ENCODE measurements at regions not wholly inside any gene's neighbourhood (a gene's known extent, or its start where the extent isn't known, plus 50 kb on each side); places are given as distances from the start of the nearest gene placed in this dataset.
"Not testable (repeated sequence)": the region's sequence is repeated elsewhere in the genome, so short reads cannot be mapped to it uniquely, and the experiment has no call there.

DNA sequence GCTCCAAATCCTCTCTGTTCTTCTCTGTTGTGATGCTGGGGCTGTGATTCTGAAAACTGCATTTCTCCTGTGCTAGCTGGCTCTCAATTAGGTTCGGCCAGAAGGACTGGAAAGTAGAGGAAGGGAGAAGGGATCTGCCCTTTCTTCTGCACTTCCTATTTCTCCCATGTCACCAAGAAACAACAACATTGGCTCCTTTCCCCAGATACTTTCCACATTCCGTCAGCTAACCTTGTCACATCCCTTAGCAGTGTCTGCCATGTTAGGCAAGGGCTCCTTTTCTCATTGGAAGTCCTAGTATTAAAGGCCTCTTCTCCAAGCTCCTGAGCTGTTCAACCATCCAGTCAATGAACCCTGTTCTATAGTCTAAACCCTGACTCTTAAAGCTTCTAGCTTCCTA lies 171.1 kb downstream of the ZNF621 start:
- H3K4me1 ChIP-seq (ENCODE audit: low read depth, poor library complexity, severe bottlenecking) = no peaks in the 10 kb centered on the region
- H4K20me1 ChIP-seq (ENCODE audit: insufficient read depth) = no peaks in the 10 kb centered on the region
- no peak overlapping the region for H2AFZ ChIP-seq (ENCODE audit: low read depth)
- no peak overlapping the region for H3K4me3 ChIP-seq (IDR thresholded peaks at IDR 0.05; ENCODE audit: insufficient read depth, low read depth, low read length)
- no peaks in the 10 kb centered on the region for H3K36me3 ChIP-seq (ENCODE audit: insufficient read depth)
- H3K27me3 ChIP-seq (ENCODE audit: insufficient read depth, low read depth) = no peaks in the 10 kb centered on the region
- TF ChIP-seq, protein P1, sequence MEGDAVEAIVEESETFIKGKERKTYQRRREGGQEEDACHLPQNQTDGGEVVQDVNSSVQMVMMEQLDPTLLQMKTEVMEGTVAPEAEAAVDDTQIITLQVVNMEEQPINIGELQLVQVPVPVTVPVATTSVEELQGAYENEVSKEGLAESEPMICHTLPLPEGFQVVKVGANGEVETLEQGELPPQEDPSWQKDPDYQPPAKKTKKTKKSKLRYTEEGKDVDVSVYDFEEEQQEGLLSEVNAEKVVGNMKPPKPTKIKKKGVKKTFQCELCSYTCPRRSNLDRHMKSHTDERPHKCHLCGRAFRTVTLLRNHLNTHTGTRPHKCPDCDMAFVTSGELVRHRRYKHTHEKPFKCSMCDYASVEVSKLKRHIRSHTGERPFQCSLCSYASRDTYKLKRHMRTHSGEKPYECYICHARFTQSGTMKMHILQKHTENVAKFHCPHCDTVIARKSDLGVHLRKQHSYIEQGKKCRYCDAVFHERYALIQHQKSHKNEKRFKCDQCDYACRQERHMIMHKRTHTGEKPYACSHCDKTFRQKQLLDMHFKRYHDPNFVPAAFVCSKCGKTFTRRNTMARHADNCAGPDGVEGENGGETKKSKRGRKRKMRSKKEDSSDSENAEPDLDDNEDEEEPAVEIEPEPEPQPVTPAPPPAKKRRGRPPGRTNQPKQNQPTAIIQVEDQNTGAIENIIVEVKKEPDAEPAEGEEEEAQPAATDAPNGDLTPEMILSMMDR (conservative IDR thresholded peaks at IDR 0.05; ENCODE audit: low read depth, low read length) = no peak
- H3K79me2 ChIP-seq (ENCODE audit: insufficient read depth, low read depth) = no peaks in the 10 kb centered on the region
- no peak overlapping the region for H3K27ac ChIP-seq
- H3K4me2 ChIP-seq = no peak overlapping the region
- H3K9ac ChIP-seq = no peak overlapping the region

DNA sequence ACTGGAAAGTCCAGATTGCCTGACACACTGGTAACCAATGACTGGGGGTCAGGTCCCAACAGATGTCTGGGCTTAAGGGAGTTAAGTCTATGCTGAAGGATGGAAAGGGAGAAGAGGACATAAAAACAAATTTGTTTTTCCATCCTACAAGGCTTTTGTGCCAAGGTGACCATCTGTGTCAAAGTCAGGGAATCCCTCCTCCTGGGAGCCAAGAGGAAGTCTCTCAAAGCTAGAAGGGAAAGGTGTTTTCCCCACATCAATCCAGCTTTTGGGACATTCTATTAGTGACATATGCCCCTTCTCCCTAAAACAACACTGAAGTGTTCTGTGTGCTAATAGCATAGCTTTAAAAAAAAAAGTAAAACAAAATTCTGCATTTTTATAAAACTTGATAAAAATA lies 173.9 kb downstream of the ZNF621 start:
- H3K27me3 ChIP-seq (ENCODE audit: insufficient read depth, low read depth); H3K79me2 ChIP-seq (ENCODE audit: insufficient read depth, low read depth); H3K4me3 ChIP-seq (IDR thresholded peaks at IDR 0.05; ENCODE audit: insufficient read depth, low read depth, low read length); H3K36me3 ChIP-seq (ENCODE audit: insufficient read depth); H3K4me2 ChIP-seq; H3K27ac ChIP-seq; H2AFZ ChIP-seq (ENCODE audit: low read depth); H4K20me1 ChIP-seq (ENCODE audit: insufficient read depth); H3K4me1 ChIP-seq (ENCODE audit: low read depth, poor library complexity, severe bottlenecking); H3K9ac ChIP-seq: not testable (repeated sequence)

DNA sequence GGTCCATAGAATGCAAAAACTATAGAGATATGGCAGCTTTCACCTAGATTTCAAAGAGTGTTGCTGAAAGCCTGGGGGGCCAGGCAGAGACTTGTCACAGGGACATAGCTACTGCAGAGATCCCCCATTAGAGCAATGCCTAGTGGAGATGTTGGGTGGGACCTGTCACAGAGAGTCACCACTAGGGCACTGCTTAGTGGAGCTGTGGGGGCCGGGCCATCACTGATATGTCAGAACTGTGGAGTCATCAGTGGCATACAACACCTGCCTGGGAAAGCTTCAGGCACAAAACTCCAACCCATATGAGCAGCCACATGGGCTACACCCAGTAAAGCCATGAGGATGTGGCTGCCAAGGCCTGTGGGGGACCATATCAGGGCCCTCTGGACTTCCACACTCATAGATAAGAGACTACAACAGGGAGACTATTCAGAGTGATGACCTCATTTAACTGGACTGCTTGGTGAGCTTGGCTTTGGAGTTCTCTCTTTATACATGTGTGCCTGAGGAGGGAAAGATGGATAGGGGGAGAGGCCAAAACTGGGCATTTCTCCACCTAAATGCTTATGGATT lies 176.3 kb downstream of the ZNF621 start:
- no peaks in the 10 kb centered on the region for H3K4me1 ChIP-seq (ENCODE audit: low read depth, poor library complexity, severe bottlenecking)
- no peak overlapping the region for H3K4me2 ChIP-seq
- H3K4me3 ChIP-seq (IDR thresholded peaks at IDR 0.05; ENCODE audit: insufficient read depth, low read depth, low read length) = no peak overlapping the region
- no peaks in the 10 kb centered on the region for H4K20me1 ChIP-seq (ENCODE audit: insufficient read depth)
- H3K27ac ChIP-seq = no peak overlapping the region
- no peak overlapping the region for H2AFZ ChIP-seq (ENCODE audit: low read depth)
- no peaks in the 10 kb centered on the region for H3K79me2 ChIP-seq (ENCODE audit: insufficient read depth, low read depth)
- TF ChIP-seq, protein P1 (conservative IDR thresholded peaks at IDR 0.05; ENCODE audit: low read depth, low read length) = no peak
- no peaks in the 10 kb centered on the region for H3K36me3 ChIP-seq (ENCODE audit: insufficient read depth)
- H3K9ac ChIP-seq = no peak overlapping the region
- no peaks in the 10 kb centered on the region for H3K27me3 ChIP-seq (ENCODE audit: insufficient read depth, low read depth)

DNA sequence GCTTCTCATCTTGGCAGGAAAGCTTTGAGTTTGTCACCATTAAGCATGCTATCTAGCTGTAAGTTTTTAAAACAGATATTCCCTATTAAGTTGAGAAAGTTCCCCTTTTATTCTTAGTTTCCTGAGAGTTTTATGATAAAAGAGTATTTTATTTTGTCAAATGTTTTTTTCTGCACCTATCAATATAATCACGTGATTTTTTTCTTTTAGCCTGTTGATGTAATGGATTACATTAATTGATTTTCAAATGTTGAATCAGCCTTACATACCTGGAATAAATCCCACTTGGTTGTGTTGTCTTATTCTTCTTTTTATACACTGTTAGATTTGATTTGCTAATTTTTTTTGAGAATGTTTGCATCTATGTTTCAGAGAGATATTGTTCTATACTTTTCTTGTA lies 179.5 kb downstream of the ZNF621 start:
- Histone ChIP-seq H3K27me3 (ENCODE audit: insufficient read depth, low read depth) (no peaks in the 10 kb centered on the region), H3K4me3 (IDR thresholded peaks at IDR 0.05; ENCODE audit: insufficient read depth, low read depth, low read length) (no peak overlapping the region), H3K4me1 (ENCODE audit: low read depth, poor library complexity, severe bottlenecking) (no peaks in the 10 kb centered on the region), H3K9ac (no peak overlapping the region), H3K4me2 (no peak overlapping the region), H2AFZ (ENCODE audit: low read depth) (no peak overlapping the region), H4K20me1 (ENCODE audit: insufficient read depth) (no peaks in the 10 kb centered on the region), H3K27ac (no peak overlapping the region), H3K79me2 (ENCODE audit: insufficient read depth, low read depth) (no peaks in the 10 kb centered on the region), H3K36me3 (ENCODE audit: insufficient read depth) (no peaks in the 10 kb centered on the region)
- TF ChIP-seq, protein P1 (conservative IDR thresholded peaks at IDR 0.05; ENCODE audit: low read depth, low read length) = no peak

DNA sequence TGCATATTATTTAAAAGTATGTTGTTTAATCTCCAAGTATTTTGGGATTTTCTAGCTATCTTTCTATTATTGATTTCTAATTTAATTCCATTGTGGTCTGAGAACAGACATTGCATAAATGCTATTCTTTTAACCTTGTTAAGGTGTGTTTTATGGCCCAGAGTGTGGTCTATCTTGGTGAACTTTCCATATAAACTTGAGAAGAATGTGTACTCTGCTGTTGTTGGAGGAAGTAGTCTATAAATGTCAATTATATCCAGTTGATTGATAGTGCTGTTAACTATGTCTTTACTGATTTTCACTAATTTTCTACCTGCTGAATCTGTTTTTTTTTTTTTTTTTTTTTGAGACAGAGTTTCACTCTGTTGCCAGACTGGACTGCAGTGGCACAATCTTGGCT lies 180.9 kb downstream of the ZNF621 start:
- Histone ChIP-seq H2AFZ (ENCODE audit: low read depth) (no peak overlapping the region), H3K9ac (no peak overlapping the region)
- TF ChIP-seq, protein P1 (conservative IDR thresholded peaks at IDR 0.05; ENCODE audit: low read depth, low read length) = no peak

More for the DNA sequence above, 180.9 kb downstream of the ZNF621 start:
- no peak overlapping the region for H3K4me3 ChIP-seq (IDR thresholded peaks at IDR 0.05; ENCODE audit: insufficient read depth, low read depth, low read length)
- no peaks in the 10 kb centered on the region for H3K4me1 ChIP-seq (ENCODE audit: low read depth, poor library complexity, severe bottlenecking)
- no peaks in the 10 kb centered on the region for H3K27me3 ChIP-seq (ENCODE audit: insufficient read depth, low read depth)
- H4K20me1 ChIP-seq (ENCODE audit: insufficient read depth) = no peaks in the 10 kb centered on the region
- no peak overlapping the region for H3K27ac ChIP-seq
- H3K79me2 ChIP-seq (ENCODE audit: insufficient read depth, low read depth) = no peaks in the 10 kb centered on the region
- no peaks in the 10 kb centered on the region for H3K36me3 ChIP-seq (ENCODE audit: insufficient read depth)
- H3K4me2 ChIP-seq = no peak overlapping the region

Data from KMS-11 (cell line).